Panc1 (cell line): ENCODE measurements at regions not wholly inside any gene's neighbourhood (a gene's known extent, or its start where the extent isn't known, plus 50 kb on each side); places are given as distances from the start of the nearest gene placed in this dataset.

Experiments used
- CTCF ChIP-seq: fragments of 450-650 bp; IDR thresholded peaks from 2 replicates; pipeline ENCODE4 v1.5.1; 2017; ENCODE audit warnings: mild to moderate bottlenecking
- SIN3A ChIP-seq: IDR thresholded peaks from 2 replicates; pipeline ENCODE4 v1.6.1; 2012; ENCODE audit warnings: low read depth, mild to moderate bottlenecking, low read length, moderate library complexity, borderline replicate concordance; ENCODE audit not compliant: insufficient read depth
- TCF7L2 ChIP-seq: IDR thresholded peaks from 2 replicates; pipeline ENCODE4 v1.6.1; 2011; ENCODE audit warnings: mild to moderate bottlenecking, low read depth, low read length, inconsistent platforms

GRCh38 chr1:189927641-189928040, 550.0 kb downstream of the BRINP3 start:
- TF ChIP-seq TCF7L2 (no peak), SIN3A (no peak), CTCF (no peak)
